IMR-90 (cell line): ENCODE measurements at regions not wholly inside any gene's neighbourhood (a gene's known extent, or its start where the extent isn't known, plus 50 kb on each side); places are given as distances from the start of the nearest gene placed in this dataset.

ENCODE experiments used
- FOS ChIP-seq: fragments of 150-350 bp; IDR thresholded peaks from 2 replicates; pipeline ENCODE4 v1.6.1; 2016; ENCODE audit warnings: low read depth, low read length
- TF ChIP-seq, protein P1 (sequence below): conservative IDR thresholded peaks from 2 replicates; pipeline ENCODE4 v1.5.1; 2012; ENCODE audit warnings: mild to moderate bottlenecking, low read depth, low read length, improper control_type of control experiment

DNA sequence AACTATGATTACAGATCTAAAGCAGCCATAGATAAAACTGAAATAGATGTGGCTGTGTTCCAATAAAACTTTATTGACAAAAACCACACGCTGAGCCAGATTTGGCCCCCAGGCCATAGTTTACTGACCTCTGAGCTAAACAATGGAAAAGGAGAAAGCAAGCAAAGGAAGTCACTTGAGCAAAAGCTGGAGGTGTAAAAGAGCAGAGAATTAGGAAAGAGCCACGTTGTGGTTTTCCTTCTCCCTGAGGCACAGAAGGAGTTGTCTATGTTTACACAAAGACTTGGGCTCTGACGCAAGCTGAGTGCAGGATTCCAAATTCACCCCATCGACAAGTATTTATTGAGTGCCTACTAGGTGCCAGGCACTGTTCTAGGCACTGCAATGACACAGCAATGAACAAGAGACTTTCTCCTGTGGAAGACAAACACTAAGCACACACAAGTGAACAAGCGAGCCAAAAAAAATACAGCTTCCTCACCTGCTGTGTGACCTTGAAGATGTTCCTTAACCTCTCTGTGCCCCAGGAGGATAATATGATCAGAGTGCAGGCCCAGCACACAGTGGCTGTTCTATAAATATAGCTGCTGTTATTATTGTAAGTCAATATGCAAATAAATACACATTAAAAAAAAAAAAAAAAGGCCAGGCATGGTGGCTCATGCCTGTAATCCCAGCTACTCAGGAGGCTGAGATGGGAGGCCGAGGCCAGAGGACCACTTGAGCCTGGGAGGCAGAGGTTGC is 75.4 kb upstream of the PTPN1 start (continued):
- TF ChIP-seq, protein P1, sequence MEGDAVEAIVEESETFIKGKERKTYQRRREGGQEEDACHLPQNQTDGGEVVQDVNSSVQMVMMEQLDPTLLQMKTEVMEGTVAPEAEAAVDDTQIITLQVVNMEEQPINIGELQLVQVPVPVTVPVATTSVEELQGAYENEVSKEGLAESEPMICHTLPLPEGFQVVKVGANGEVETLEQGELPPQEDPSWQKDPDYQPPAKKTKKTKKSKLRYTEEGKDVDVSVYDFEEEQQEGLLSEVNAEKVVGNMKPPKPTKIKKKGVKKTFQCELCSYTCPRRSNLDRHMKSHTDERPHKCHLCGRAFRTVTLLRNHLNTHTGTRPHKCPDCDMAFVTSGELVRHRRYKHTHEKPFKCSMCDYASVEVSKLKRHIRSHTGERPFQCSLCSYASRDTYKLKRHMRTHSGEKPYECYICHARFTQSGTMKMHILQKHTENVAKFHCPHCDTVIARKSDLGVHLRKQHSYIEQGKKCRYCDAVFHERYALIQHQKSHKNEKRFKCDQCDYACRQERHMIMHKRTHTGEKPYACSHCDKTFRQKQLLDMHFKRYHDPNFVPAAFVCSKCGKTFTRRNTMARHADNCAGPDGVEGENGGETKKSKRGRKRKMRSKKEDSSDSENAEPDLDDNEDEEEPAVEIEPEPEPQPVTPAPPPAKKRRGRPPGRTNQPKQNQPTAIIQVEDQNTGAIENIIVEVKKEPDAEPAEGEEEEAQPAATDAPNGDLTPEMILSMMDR: no peak
- no peak for TF ChIP-seq FOS
